NB4 (cell line): ENCODE measurements at regions not wholly inside any gene's neighbourhood (a gene's known extent, or its start where the extent isn't known, plus 50 kb on each side); places are given as distances from the start of the nearest gene placed in this dataset.

Experiments used
- MYC ChIP-seq: IDR thresholded peaks from 2 replicates; pipeline ENCODE4 v1.6.1; 2011; ENCODE audit warnings: low read depth, low read length
- POLR2A ChIP-seq: IDR thresholded peaks from 2 replicates; pipeline ENCODE4 v1.6.1; 2011; ENCODE audit warnings: mild to moderate bottlenecking; ENCODE audit not compliant: insufficient read length; ENCODE audit errors: extremely low read depth
- TF ChIP-seq, protein P1 (sequence below): IDR thresholded peaks from one replicate; pipeline ENCODE4 v1.5.1; 2012; ENCODE audit warnings: low read depth, low read length
- TF ChIP-seq, protein P2 (sequence below): IDR thresholded peaks from 2 replicates; pipeline ENCODE4 v1.6.1; 2011; ENCODE audit warnings: low read depth, low read length

DNA sequence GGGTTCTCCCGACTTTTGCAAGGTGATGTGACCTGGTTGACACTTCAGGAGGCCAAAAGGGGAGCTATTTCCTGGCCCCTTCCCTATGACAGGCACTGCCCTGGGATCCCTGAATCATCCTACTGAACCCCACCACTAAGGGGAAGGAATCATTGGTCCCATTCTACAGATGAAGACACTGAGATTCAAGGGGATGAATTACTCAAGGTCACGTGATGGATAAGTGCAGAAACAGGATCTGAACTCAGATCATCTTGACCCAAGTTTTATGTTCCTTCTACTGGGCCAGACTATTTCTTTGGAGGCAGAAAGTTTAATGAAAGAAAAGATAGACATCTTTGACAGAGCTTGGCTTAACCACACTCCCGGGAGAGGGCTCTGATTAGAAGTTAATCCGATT is 258.7 kb downstream of the RRAGC start:
- TF ChIP-seq, protein P1, sequence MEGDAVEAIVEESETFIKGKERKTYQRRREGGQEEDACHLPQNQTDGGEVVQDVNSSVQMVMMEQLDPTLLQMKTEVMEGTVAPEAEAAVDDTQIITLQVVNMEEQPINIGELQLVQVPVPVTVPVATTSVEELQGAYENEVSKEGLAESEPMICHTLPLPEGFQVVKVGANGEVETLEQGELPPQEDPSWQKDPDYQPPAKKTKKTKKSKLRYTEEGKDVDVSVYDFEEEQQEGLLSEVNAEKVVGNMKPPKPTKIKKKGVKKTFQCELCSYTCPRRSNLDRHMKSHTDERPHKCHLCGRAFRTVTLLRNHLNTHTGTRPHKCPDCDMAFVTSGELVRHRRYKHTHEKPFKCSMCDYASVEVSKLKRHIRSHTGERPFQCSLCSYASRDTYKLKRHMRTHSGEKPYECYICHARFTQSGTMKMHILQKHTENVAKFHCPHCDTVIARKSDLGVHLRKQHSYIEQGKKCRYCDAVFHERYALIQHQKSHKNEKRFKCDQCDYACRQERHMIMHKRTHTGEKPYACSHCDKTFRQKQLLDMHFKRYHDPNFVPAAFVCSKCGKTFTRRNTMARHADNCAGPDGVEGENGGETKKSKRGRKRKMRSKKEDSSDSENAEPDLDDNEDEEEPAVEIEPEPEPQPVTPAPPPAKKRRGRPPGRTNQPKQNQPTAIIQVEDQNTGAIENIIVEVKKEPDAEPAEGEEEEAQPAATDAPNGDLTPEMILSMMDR: no peak
- TF ChIP-seq POLR2A (no peak), MYC (no peak)
- TF ChIP-seq, protein P2, sequence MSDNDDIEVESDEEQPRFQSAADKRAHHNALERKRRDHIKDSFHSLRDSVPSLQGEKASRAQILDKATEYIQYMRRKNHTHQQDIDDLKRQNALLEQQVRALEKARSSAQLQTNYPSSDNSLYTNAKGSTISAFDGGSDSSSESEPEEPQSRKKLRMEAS: no peak
